C4-2B (cell line): ENCODE measurements at regions not wholly inside any gene's neighbourhood (a gene's known extent, or its start where the extent isn't known, plus 50 kb on each side); places are given as distances from the start of the nearest gene placed in this dataset.
"Not testable (repeated sequence)": the region's sequence is repeated elsewhere in the genome, so short reads cannot be mapped to it uniquely, and the experiment has no call there.

Experiments used
- H3K27ac ChIP-seq: fragments of 450-650 bp; 2 replicates; pipeline ENCODE4 v1.5.1; 2017
- CTCF ChIP-seq: fragments of 450-650 bp; conservative IDR thresholded peaks from 2 replicates; pipeline ENCODE4 v1.5.1; 2017; ENCODE audit warnings: mild to moderate bottlenecking
- ZFX ChIP-seq: fragments of 450-650 bp; IDR thresholded peaks from 2 replicates; pipeline ENCODE4 v1.6.1; 2017

GRCh38 chr10:71014021-71014805, 125.8 kb upstream of the PCBD1 start:
- no peak overlapping the region for H3K27ac ChIP-seq
- TF ChIP-seq ZFX (no peak), CTCF (no peak)

- no peak overlapping the region for H3K27ac ChIP-seq
- TF ChIP-seq CTCF, result no peak
- no peak for TF ChIP-seq ZFX
Observed at GRCh38 chr10:71015674-71016073, 127.3 kb upstream of the PCBD1 start.

GRCh38 chr10:71020061-71020460, 131.7 kb upstream of the PCBD1 start:
- H3K27ac ChIP-seq, result not testable (repeated sequence)

GRCh38 chr10:71021402-71021801, 133.0 kb upstream of the PCBD1 start:
- H3K27ac ChIP-seq, result no peak overlapping the region
- no peak for TF ChIP-seq CTCF
- no peak for TF ChIP-seq ZFX

- H3K27ac ChIP-seq, result no peak overlapping the region
- TF ChIP-seq CTCF (no peak), ZFX (no peak)
Observed at GRCh38 chr10:71023704-71024283, 135.4 kb upstream of the PCBD1 start.

- no peak overlapping the region for H3K27ac ChIP-seq
- TF ChIP-seq ZFX, result no peak
- TF ChIP-seq CTCF, result no peak
Observed at GRCh38 chr10:71024490-71024889, 136.1 kb upstream of the PCBD1 start.

GRCh38 chr10:71025535-71025934, 137.2 kb upstream of the PCBD1 start:
- TF ChIP-seq CTCF (no peak), ZFX (no peak)
- H3K27ac ChIP-seq, result no peak overlapping the region

GRCh38 chr10:71028066-71028465, 139.7 kb upstream of the PCBD1 start:
- TF ChIP-seq CTCF (no peak), ZFX (no peak)
- H3K27ac ChIP-seq, result no peak overlapping the region
